ENCODE measurements at regions not wholly inside any gene's neighbourhood (a gene's known extent, or its start where the extent isn't known, plus 50 kb on each side); places are given as distances from the start of the nearest gene placed in this dataset.

GRCh38 chr5:164336906-164337305 is 831.5 kb downstream of the MAT2B start:
- H3K4me3 ChIP-seq (ENCODE audit: low read length) = no peak overlapping the region
- DNase-seq (ENCODE audit: low read depth) = no peak
- TF ChIP-seq CTCF (conservative IDR thresholded peaks at IDR 0.05; ENCODE audit: low read depth, low read length) = no peak

- no peak overlapping the region for H3K4me3 ChIP-seq (ENCODE audit: low read length)
- DNase-seq (ENCODE audit: low read depth) = no peak
- no peak for TF ChIP-seq CTCF (conservative IDR thresholded peaks at IDR 0.05; ENCODE audit: low read depth, low read length)
These were observed 835.7 kb downstream of the MAT2B start for GRCh38 chr5:164341056-164341619.

- H3K4me3 ChIP-seq (ENCODE audit: low read length) = no peak overlapping the region
- peak; percentile 70 for DNase-seq (ENCODE audit: low read depth)
- peak; percentile 14 for TF ChIP-seq CTCF (conservative IDR thresholded peaks at IDR 0.05; ENCODE audit: low read depth, low read length)
These were observed 839.9 kb downstream of the MAT2B start for GRCh38 chr5:164345173-164345849.

- no peak overlapping the region for H3K4me3 ChIP-seq (ENCODE audit: low read length)
- no peak for TF ChIP-seq CTCF (conservative IDR thresholded peaks at IDR 0.05; ENCODE audit: low read depth, low read length)
These were observed 840.4 kb downstream of the MAT2B start for GRCh38 chr5:164345853-164346252.

GRCh38 chr5:164346785-164347630 is 841.6 kb downstream of the MAT2B start:
- DNase-seq (ENCODE audit: low read depth) = no peak
- no peak for TF ChIP-seq CTCF (conservative IDR thresholded peaks at IDR 0.05; ENCODE audit: low read depth, low read length)
- no peak overlapping the region for H3K4me3 ChIP-seq (ENCODE audit: low read length)

More at GRCh38 chr5:164345853-164346252, 840.4 kb downstream of the MAT2B start:
- DNase-seq (ENCODE audit: low read depth) = no peak

- no peak overlapping the region for H3K4me3 ChIP-seq (ENCODE audit: low read length)
- peak; percentile 60 for DNase-seq (ENCODE audit: low read depth)
- no peak for TF ChIP-seq CTCF (conservative IDR thresholded peaks at IDR 0.05; ENCODE audit: low read depth, low read length)
These were observed 844.8 kb downstream of the MAT2B start for GRCh38 chr5:164350236-164350635.
